ENCODE measurements at regions not wholly inside any gene's neighbourhood (a gene's known extent, or its start where the extent isn't known, plus 50 kb on each side); places are given as distances from the start of the nearest gene placed in this dataset.

- H3K27me3 ChIP-seq (ENCODE audit: low read depth), result peaks cover 5% of the 10 kb centered on the region; the same call in 1 of the 2 replicates
- no peaks in the 10 kb centered on the region for H3K4me1 ChIP-seq
- DNase-seq (ENCODE audit: low spot score in 2 of 2), result no peak
- H3K4me3 ChIP-seq, result no peak overlapping the region
- in situ Hi-C loops (cut with MboI; ENCODE audit: low sequenced_read_pairs), result no loop called here
- no peaks in the 10 kb centered on the region for H3K36me3 ChIP-seq (replicated peaks)
- H3K9me3 ChIP-seq, result no peaks in the 10 kb centered on the region
Measured at GRCh38 chr1:30376054-30376697, 347.2 kb downstream of the MATN1 start.

GRCh38 chr1:30375156-30375555, 348.2 kb downstream of the MATN1 start:
- Histone ChIP-seq H3K4me3 (no peak overlapping the region), H3K4me1 (no peaks in the 10 kb centered on the region), H3K9me3 (no peaks in the 10 kb centered on the region), H3K36me3 (replicated peaks) (no peaks in the 10 kb centered on the region), H3K27me3 (ENCODE audit: low read depth) (peaks cover 5% of the 10 kb centered on the region; the same call in 1 of the 2 replicates)
- in situ Hi-C loops (cut with MboI; ENCODE audit: low sequenced_read_pairs), result no loop called here
- no peak for DNase-seq (ENCODE audit: low spot score in 2 of 2)

- no peaks in the 10 kb centered on the region for H3K4me1 ChIP-seq
- H3K9me3 ChIP-seq, result no peaks in the 10 kb centered on the region
- DNase-seq (ENCODE audit: low spot score in 2 of 2), result no peak
- H3K4me3 ChIP-seq, result no peak overlapping the region
- in situ Hi-C loops (cut with MboI; ENCODE audit: low sequenced_read_pairs), result no loop called here
- no peaks in the 10 kb centered on the region for H3K36me3 ChIP-seq (replicated peaks)
- peaks cover 5% of the 10 kb centered on the region; the same call in 1 of the 2 replicates for H3K27me3 ChIP-seq (ENCODE audit: low read depth)
Measured at GRCh38 chr1:30374400-30375070, 348.9 kb downstream of the MATN1 start.

GRCh38 chr1:30373471-30374399, 349.6 kb downstream of the MATN1 start:
- no peaks in the 10 kb centered on the region for H3K4me1 ChIP-seq
- in situ Hi-C loops (cut with MboI; ENCODE audit: low sequenced_read_pairs), result no loop called here
- H3K36me3 ChIP-seq (replicated peaks), result no peaks in the 10 kb centered on the region
- no peak for DNase-seq (ENCODE audit: low spot score in 2 of 2)
- H3K27me3 ChIP-seq (ENCODE audit: low read depth), result peaks cover 5% of the 10 kb centered on the region; the same call in 1 of the 2 replicates
- no peaks in the 10 kb centered on the region for H3K9me3 ChIP-seq
- H3K4me3 ChIP-seq, result no peak overlapping the region

GRCh38 chr1:30372792-30373433, 350.5 kb downstream of the MATN1 start:
- in situ Hi-C loops (cut with MboI; ENCODE audit: low sequenced_read_pairs), result no loop called here
- Histone ChIP-seq H3K4me1 (no peaks in the 10 kb centered on the region), H3K9me3 (no peaks in the 10 kb centered on the region), H3K27me3 (ENCODE audit: low read depth) (peaks cover 5% of the 10 kb centered on the region; the same call in 1 of the 2 replicates), H3K4me3 (no peak overlapping the region), H3K36me3 (replicated peaks) (no peaks in the 10 kb centered on the region)
- DNase-seq (ENCODE audit: low spot score in 2 of 2), result peak in 1 of 2 experiments; percentile 33

- in situ Hi-C loops (cut with MboI; ENCODE audit: low sequenced_read_pairs), result no loop called here
- Histone ChIP-seq H3K36me3 (replicated peaks) (no peaks in the 10 kb centered on the region), H3K27me3 (ENCODE audit: low read depth) (no peaks in the 10 kb centered on the region; the same call in 1 of the 2 replicates), H3K9me3 (no peaks in the 10 kb centered on the region), H3K4me1 (no peaks in the 10 kb centered on the region), H3K4me3 (no peak overlapping the region)
- DNase-seq (ENCODE audit: low spot score in 2 of 2), result no peak
Measured at GRCh38 chr1:30371888-30372791, 351.2 kb downstream of the MATN1 start.

- Histone ChIP-seq H3K4me3 (no peak overlapping the region), H3K4me1 (no peaks in the 10 kb centered on the region), H3K36me3 (replicated peaks) (no peaks in the 10 kb centered on the region), H3K9me3 (no peaks in the 10 kb centered on the region), H3K27me3 (ENCODE audit: low read depth) (no peaks in the 10 kb centered on the region; the same call in 1 of the 2 replicates)
- in situ Hi-C loops (cut with MboI; ENCODE audit: low sequenced_read_pairs), result no loop called here
- no peak for DNase-seq (ENCODE audit: low spot score in 2 of 2)
Measured at GRCh38 chr1:30371179-30371788, 352.1 kb downstream of the MATN1 start.

GRCh38 chr1:30368651-30369240, 354.6 kb downstream of the MATN1 start:
- H3K4me1 ChIP-seq, result no peaks in the 10 kb centered on the region
- DNase-seq (ENCODE audit: low spot score in 2 of 2), result no peak
- no peaks in the 10 kb centered on the region for H3K36me3 ChIP-seq (replicated peaks)
- H3K9me3 ChIP-seq, result no peaks in the 10 kb centered on the region
- in situ Hi-C loops (cut with MboI; ENCODE audit: low sequenced_read_pairs), result no loop called here
- H3K4me3 ChIP-seq, result no peak overlapping the region
- H3K27me3 ChIP-seq (ENCODE audit: low read depth), result no peaks in the 10 kb centered on the region; the same call in 1 of the 2 replicates

- H3K36me3 ChIP-seq (replicated peaks), result no peaks in the 10 kb centered on the region
- no peaks in the 10 kb centered on the region for H3K9me3 ChIP-seq
- in situ Hi-C loops (cut with MboI; ENCODE audit: low sequenced_read_pairs), result no loop called here
- H3K4me3 ChIP-seq, result no peak overlapping the region
- no peaks in the 10 kb centered on the region; the same call in 1 of the 2 replicates for H3K27me3 ChIP-seq (ENCODE audit: low read depth)
- no peaks in the 10 kb centered on the region for H3K4me1 ChIP-seq
- no peak for DNase-seq (ENCODE audit: low spot score in 2 of 2)
Measured at GRCh38 chr1:30366911-30367310, 356.5 kb downstream of the MATN1 start.

- Histone ChIP-seq H3K4me3 (no peak overlapping the region), H3K4me1 (no peaks in the 10 kb centered on the region), H3K36me3 (replicated peaks) (no peaks in the 10 kb centered on the region), H3K27me3 (ENCODE audit: low read depth) (no peaks in the 10 kb centered on the region; the same call in 1 of the 2 replicates), H3K9me3 (no peaks in the 10 kb centered on the region)
- no peak for DNase-seq (ENCODE audit: low spot score in 2 of 2)
- in situ Hi-C loops (cut with MboI; ENCODE audit: low sequenced_read_pairs), result no loop called here
Measured at GRCh38 chr1:30366199-30366598, 357.2 kb downstream of the MATN1 start.

- no peak overlapping the region for H3K4me3 ChIP-seq
- in situ Hi-C loops (cut with MboI; ENCODE audit: low sequenced_read_pairs), result no loop called here
- H3K4me1 ChIP-seq, result no peaks in the 10 kb centered on the region
- no peak for DNase-seq (ENCODE audit: low spot score in 2 of 2)
- no peaks in the 10 kb centered on the region for H3K27me3 ChIP-seq (ENCODE audit: low read depth)
- H3K36me3 ChIP-seq (replicated peaks), result no peaks in the 10 kb centered on the region
- H3K9me3 ChIP-seq, result no peaks in the 10 kb centered on the region
Measured at GRCh38 chr1:30365596-30365995, 357.8 kb downstream of the MATN1 start.

- no peak for DNase-seq (ENCODE audit: low spot score in 2 of 2)
- no peaks in the 10 kb centered on the region for H3K27me3 ChIP-seq (ENCODE audit: low read depth)
- in situ Hi-C loops (cut with MboI; ENCODE audit: low sequenced_read_pairs), result no loop called here
- no peak overlapping the region for H3K4me3 ChIP-seq
- no peaks in the 10 kb centered on the region for H3K4me1 ChIP-seq
- no peaks in the 10 kb centered on the region for H3K36me3 ChIP-seq (replicated peaks)
- no peaks in the 10 kb centered on the region for H3K9me3 ChIP-seq
Measured at GRCh38 chr1:30363031-30363430, 360.4 kb downstream of the MATN1 start.

Measured in HAP-1 (cell line).